SH-SY5Y (cell line): ENCODE measurements at regions not wholly inside any gene's neighbourhood (a gene's known extent, or its start where the extent isn't known, plus 50 kb on each side); places are given as distances from the start of the nearest gene placed in this dataset.

Experiments
- GATA2 ChIP-seq: IDR thresholded peaks from 2 replicates; pipeline ENCODE4 v1.6.1; 2011; ENCODE audit warnings: mild to moderate bottlenecking, low read depth, low read length
- GATA3 ChIP-seq: IDR thresholded peaks from 2 replicates; pipeline ENCODE4 v1.6.1; 2011; ENCODE audit warnings: low read depth, mild to moderate bottlenecking, low read length, moderate library complexity

GRCh38 chr3:174659511-174659910, 199.6 kb upstream of the NAALADL2 start:
- TF ChIP-seq GATA3, result no peak
- no peak for TF ChIP-seq GATA2
